CD14-positive monocyte (primary cell): ENCODE measurements at regions not wholly inside any gene's neighbourhood (a gene's known extent, or its start where the extent isn't known, plus 50 kb on each side); places are given as distances from the start of the nearest gene placed in this dataset.
A peak's percentile ranks its signal among the peaks of the same experiment; 100 is the strongest.

ENCODE experiments used
- DNase-seq, 3 donors: peaks; one replicate each; pipeline ENCODE4 v3.0.0-alpha.2; 2011 to 2022
- H2AFZ ChIP-seq: 2 replicates; pipeline ENCODE4 v1.6.0; 2012; ENCODE audit warnings: mild to moderate bottlenecking, low read depth, low read length, inconsistent platforms; ENCODE audit not compliant: insufficient read depth, poor library complexity, severe bottlenecking
- H3K27ac ChIP-seq, 2 donors: 1 replicate in 1 of 2; 2 replicates in 1 of 2; pipeline ENCODE4 v1.5.1; 2012 to 2013; ENCODE audit warnings: low read length in 2 of 2, control low read depth in 1 of 2, inconsistent platforms in 1 of 2, low read depth in 1 of 2, mild to moderate bottlenecking in 1 of 2
- H3K27me3 ChIP-seq, 2 donors: one replicate each; pipeline versions ENCODE4 v1.6.0 to v1.6.1; 2011 to 2013; ENCODE audit warnings: low read length in 2 of 2; ENCODE audit not compliant: control insufficient read depth in 2 of 2, insufficient read depth in 2 of 2
- H3K36me3 ChIP-seq, 2 donors: replicated peaks in 1 of 2; 1 replicate in 1 of 2; 2 replicates in 1 of 2; pipeline versions ENCODE4 v1.5.1 to v1.6.1; 2012 to 2013; ENCODE audit warnings: low read length in 2 of 2, control low read depth in 1 of 2, inconsistent platforms in 1 of 2, mild to moderate bottlenecking in 1 of 2; ENCODE audit not compliant: insufficient read depth in 2 of 2, control insufficient read depth in 1 of 2
- H3K4me1 ChIP-seq, 2 donors: 1 replicate in 1 of 2; 2 replicates in 1 of 2; pipeline versions ENCODE4 v1.5.1 to v1.6.1; 2012 to 2013; ENCODE audit warnings: low read length in 2 of 2, control low read depth in 1 of 2, inconsistent platforms in 1 of 2, mild to moderate bottlenecking in 1 of 2, moderate library complexity in 1 of 2; ENCODE audit not compliant: insufficient read depth in 2 of 2, control insufficient read depth in 1 of 2
- H3K4me2 ChIP-seq: replicated peaks from 2 replicates; pipeline ENCODE3; 2012; ENCODE audit warnings: low read length, moderate library complexity, mild to moderate bottlenecking; ENCODE audit not compliant: poor library complexity, severe bottlenecking; ENCODE audit errors: extremely low read depth
- H3K4me3 ChIP-seq, 3 experiments: fragments of 200-600 bp in 1 of 3; sonication (generic) in 1 of 3; replicated peaks in 1 of 3; 1 replicate in 2 of 3; 2 replicates in 1 of 3; pipeline ENCODE4 v1.5.1; 2011 to 2013; ENCODE audit warnings: low read length in 3 of 3, mild to moderate bottlenecking in 3 of 3, control low read depth in 2 of 3, low read depth in 2 of 3, inconsistent platforms in 1 of 3, moderate library complexity in 1 of 3
- H3K79me2 ChIP-seq: 2 replicates; pipeline ENCODE4 v1.6.0; 2012; ENCODE audit warnings: mild to moderate bottlenecking, control low read depth, inconsistent platforms, low read length, moderate library complexity; ENCODE audit not compliant: insufficient read depth
- H3K9ac ChIP-seq: 2 replicates; pipeline ENCODE4 v1.6.0; 2017; ENCODE audit warnings: low read length, mild to moderate bottlenecking; ENCODE audit not compliant: insufficient read depth, poor library complexity, severe bottlenecking
- H3K9me3 ChIP-seq, 2 donors: replicated peaks in 1 of 2; 1 replicate in 1 of 2; 2 replicates in 1 of 2; pipeline versions ENCODE4 v1.5.1 to v1.6.1; 2012 to 2013; ENCODE audit warnings: low read length in 2 of 2, control low read depth in 1 of 2; ENCODE audit not compliant: control insufficient read depth in 1 of 2, insufficient read depth in 1 of 2
- H4K20me1 ChIP-seq: 2 replicates; pipeline ENCODE4 v1.6.0; 2012; ENCODE audit warnings: mild to moderate bottlenecking, low read length, control low read depth, moderate library complexity; ENCODE audit not compliant: insufficient read depth
- H3K27ac Mint-ChIP-seq, 7 donors: one replicate each; pipeline ENCODE4 v1.8.0; 2020; ENCODE audit warnings: mild to moderate bottlenecking in 7 of 7, mixed read lengths in 7 of 7, moderate library complexity in 6 of 7, inconsistent platforms in 2 of 7
- H3K27me3 Mint-ChIP-seq, 3 donors: one replicate each; pipeline ENCODE4 v1.8.0; 2021 to 2022; ENCODE audit warnings: low read depth in 3 of 3, mild to moderate bottlenecking in 3 of 3, mixed read lengths in 3 of 3, moderate library complexity in 3 of 3, inconsistent platforms in 1 of 3
- H3K36me3 Mint-ChIP-seq, 2 donors: one replicate each; pipeline ENCODE4 v1.8.0; 2020; ENCODE audit warnings: mixed read lengths in 2 of 2, inconsistent platforms in 1 of 2, mild to moderate bottlenecking in 1 of 2
- H3K4me1 Mint-ChIP-seq: one replicate; pipeline ENCODE4 v1.8.0; 2020; ENCODE audit warnings: mild to moderate bottlenecking, mixed read lengths
- H3K4me3 Mint-ChIP-seq, 2 donors: one replicate each; pipeline ENCODE4 v1.8.0; 2020; ENCODE audit warnings: mild to moderate bottlenecking in 2 of 2, mixed read lengths in 2 of 2, moderate library complexity in 1 of 2
- H3K9me3 Mint-ChIP-seq, 7 donors: one replicate each; pipeline ENCODE4 v1.8.0; 2020 to 2022; ENCODE audit warnings: mixed read lengths in 7 of 7, mild to moderate bottlenecking in 6 of 7, moderate library complexity in 6 of 7, inconsistent platforms in 2 of 7
- WGBS: methylation state at CpG from one replicate; pipeline ENCODE4 v1.1.5; 2013; ENCODE audit warnings: missing lambda C conversion rate; ENCODE audit not compliant: insufficient coverage; 5-methylcytosine and 5-hydroxymethylcytosine counted together
- intact Hi-C, 2 donors: fragments of 100-400 bp; cut with micrococcal nuclease; formaldehyde crosslinking; loops; one replicate each; pipeline versions ENCODE4 v1.15.0 to v1.15.1; 2023
- TF ChIP-seq, protein P1 (sequence below): fragments of 200-600 bp; IDR thresholded peaks from one replicate; pipeline ENCODE4 v1.8.0; 2022; ENCODE audit warnings: antibody characterized with exemption, mild to moderate bottlenecking

DNA sequence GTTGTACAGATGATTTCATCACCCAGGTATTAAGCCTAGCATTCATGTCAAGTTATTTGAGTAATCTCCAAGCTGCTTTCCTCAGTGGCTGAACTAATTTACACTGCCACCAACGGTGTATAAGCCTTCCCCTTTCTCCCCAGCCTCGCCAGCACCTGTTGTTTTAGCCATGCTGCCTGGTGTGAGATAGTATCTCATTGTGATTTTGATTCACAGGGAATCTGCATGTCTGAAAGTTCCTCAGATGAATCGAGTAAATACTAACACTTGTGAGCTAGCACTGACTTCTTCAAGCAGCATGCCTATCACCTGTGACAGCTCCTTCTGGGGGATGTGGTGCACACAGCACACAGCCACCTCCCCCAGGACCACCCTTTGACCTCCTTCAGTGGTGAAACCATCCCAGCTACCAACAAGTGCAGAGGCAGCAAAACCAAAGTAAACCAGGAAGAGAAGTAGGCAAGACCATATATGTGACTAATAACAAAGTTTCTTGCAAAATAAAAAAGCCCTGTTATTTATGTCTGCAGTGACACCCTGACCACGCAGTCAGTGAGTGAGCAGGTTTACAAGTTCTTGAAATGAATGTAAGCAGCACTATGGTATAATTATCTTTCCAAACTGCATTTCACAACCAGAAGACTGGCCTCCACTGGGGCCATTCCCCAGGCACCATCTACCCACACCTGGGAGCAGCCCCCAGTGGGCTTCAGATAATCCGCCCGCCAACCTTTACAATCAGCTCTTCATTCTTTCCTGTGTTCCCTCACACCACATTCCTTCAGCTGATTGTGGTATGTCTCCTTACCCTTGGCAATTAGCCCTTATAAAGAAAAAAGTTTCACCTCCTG is 173.8 kb downstream of the ETS2 start:
- WGBS, result 20% methylated on average over 1 of the region's 6 CpGs
- H3K27me3 ChIP-seq, result no peaks in the 10 kb centered on the region
- peak; percentile 70 to 84 (median 72) for DNase-seq
- no peaks in the 10 kb centered on the region for H4K20me1 ChIP-seq
- peak overlapping the region; percentile 5 for H3K4me2 ChIP-seq
- H3K9me3 Mint-ChIP-seq, result peaks cover 0 to 4% (median 0%) of the 10 kb centered on the region in 7 donors
- peaks cover 27% of the 10 kb centered on the region for H3K4me1 Mint-ChIP-seq
- no peak overlapping the region for H3K9ac ChIP-seq
- H3K27ac ChIP-seq, result peak overlapping the region; percentile 11 to 67
- peak overlapping the region in 1 of 2 donors; percentile 60 for H3K4me3 Mint-ChIP-seq
- H3K9me3 ChIP-seq, result no peaks in the 10 kb centered on the region
- TF ChIP-seq, protein P1, sequence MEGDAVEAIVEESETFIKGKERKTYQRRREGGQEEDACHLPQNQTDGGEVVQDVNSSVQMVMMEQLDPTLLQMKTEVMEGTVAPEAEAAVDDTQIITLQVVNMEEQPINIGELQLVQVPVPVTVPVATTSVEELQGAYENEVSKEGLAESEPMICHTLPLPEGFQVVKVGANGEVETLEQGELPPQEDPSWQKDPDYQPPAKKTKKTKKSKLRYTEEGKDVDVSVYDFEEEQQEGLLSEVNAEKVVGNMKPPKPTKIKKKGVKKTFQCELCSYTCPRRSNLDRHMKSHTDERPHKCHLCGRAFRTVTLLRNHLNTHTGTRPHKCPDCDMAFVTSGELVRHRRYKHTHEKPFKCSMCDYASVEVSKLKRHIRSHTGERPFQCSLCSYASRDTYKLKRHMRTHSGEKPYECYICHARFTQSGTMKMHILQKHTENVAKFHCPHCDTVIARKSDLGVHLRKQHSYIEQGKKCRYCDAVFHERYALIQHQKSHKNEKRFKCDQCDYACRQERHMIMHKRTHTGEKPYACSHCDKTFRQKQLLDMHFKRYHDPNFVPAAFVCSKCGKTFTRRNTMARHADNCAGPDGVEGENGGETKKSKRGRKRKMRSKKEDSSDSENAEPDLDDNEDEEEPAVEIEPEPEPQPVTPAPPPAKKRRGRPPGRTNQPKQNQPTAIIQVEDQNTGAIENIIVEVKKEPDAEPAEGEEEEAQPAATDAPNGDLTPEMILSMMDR, result no peak
- H3K79me2 ChIP-seq, result no peaks in the 10 kb centered on the region
- peak overlapping the region; percentile 32 for H2AFZ ChIP-seq
- peak overlapping the region; percentile 72 to 95 (median 92) for H3K27ac Mint-ChIP-seq
- H3K27me3 Mint-ChIP-seq, result no peaks in the 10 kb centered on the region
- H3K4me1 ChIP-seq, result peaks cover 23 to 29% of the 10 kb centered on the region in 2 donors
- no peak overlapping the region for H3K4me3 ChIP-seq
- no peaks in the 10 kb centered on the region for H3K36me3 ChIP-seq
- H3K36me3 Mint-ChIP-seq, result no peaks in the 10 kb centered on the region
- intact Hi-C loops, result no loop called here

DNA sequence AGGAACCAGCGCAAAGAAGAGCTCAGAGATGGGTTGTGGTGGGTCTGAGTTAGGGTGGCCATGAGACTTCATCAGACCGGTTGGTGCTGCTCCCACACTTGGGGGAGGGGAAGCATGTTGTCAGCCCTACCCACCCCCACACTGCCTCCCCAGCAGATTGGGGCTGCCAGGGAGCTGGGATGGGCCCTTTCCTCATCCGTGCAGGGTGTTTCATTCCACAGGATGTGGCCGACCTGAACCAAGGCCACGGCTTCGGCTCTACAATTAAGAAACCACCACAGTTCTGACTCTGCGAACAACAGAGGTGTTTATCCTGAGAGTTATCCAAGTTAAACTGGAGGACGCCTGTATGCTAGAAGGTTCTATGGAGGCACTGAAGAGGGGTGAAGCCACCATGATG is 171.2 kb downstream of the ETS2 start:
- H3K4me2 ChIP-seq, result no peak overlapping the region
- H3K4me3 Mint-ChIP-seq, result no peak overlapping the region
- H3K4me1 Mint-ChIP-seq, result peaks cover 21% of the 10 kb centered on the region
- no peak overlapping the region for H3K4me3 ChIP-seq
- no peak for DNase-seq
- peaks cover 0 to under 1% (median 0%) of the 10 kb centered on the region in 3 donors for H3K27me3 Mint-ChIP-seq
- WGBS, result 85% methylated on average over 5 of the region's 8 CpGs
- H3K27ac Mint-ChIP-seq, result peak overlapping the region in 1 of 7 donors; percentile 37
- no peak overlapping the region for H3K9ac ChIP-seq
- intact Hi-C loops, result no loop called here
- peaks cover 0 to 4% (median 0%) of the 10 kb centered on the region in 7 donors for H3K9me3 Mint-ChIP-seq
- peaks cover 18 to 25% of the 10 kb centered on the region in 2 donors for H3K4me1 ChIP-seq
- H2AFZ ChIP-seq, result no peak overlapping the region
- H3K36me3 Mint-ChIP-seq, result no peaks in the 10 kb centered on the region
- no peaks in the 10 kb centered on the region for H3K36me3 ChIP-seq
- H3K9me3 ChIP-seq, result no peaks in the 10 kb centered on the region
- TF ChIP-seq, protein P1, result no peak
- no peaks in the 10 kb centered on the region for H3K27me3 ChIP-seq
- H3K27ac ChIP-seq, result no peak overlapping the region
- no peaks in the 10 kb centered on the region for H4K20me1 ChIP-seq
- H3K79me2 ChIP-seq, result no peaks in the 10 kb centered on the region
